ENCODE measurements at regions not wholly inside any gene's neighbourhood (a gene's known extent, or its start where the extent isn't known, plus 50 kb on each side); places are given as distances from the start of the nearest gene placed in this dataset.

DNA sequence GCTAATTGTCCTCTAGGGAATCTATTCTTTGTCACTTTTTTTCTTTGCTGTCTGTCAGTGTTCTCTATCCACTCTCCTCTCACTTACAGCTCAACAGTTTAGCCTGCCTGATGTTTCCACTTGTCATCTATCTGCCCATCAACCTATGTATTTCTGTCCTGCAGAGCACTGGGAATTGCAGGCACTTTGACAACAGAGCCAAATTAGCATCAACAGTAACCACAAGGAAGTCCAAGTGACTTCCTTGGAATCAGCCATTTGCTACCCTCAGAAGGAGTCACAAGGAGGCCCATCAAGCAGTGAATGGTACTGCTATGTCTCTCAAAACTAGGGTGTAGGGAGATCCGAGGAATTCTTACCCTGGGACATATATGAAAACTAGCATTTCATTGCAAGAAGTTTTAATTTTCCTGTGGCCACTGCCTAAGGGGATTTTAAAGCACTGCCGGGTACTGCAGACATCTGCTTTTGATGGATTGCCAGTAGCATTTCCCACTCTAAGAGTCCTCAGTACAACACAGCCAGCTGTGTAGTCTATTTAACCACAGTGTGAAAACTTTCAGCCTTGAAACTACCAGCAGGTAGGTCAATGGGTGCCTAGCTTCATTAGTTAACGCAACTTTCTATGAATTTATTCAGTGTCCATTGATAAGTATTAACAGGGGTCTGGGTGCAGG lies 898.8 kb downstream of the NTRK3 start:
- ATAC-seq (no peak), DNase-seq (ENCODE audit: low spot score) (no peak)
- intact Hi-C loops (cut with DNase I): no loop called here

DNA sequence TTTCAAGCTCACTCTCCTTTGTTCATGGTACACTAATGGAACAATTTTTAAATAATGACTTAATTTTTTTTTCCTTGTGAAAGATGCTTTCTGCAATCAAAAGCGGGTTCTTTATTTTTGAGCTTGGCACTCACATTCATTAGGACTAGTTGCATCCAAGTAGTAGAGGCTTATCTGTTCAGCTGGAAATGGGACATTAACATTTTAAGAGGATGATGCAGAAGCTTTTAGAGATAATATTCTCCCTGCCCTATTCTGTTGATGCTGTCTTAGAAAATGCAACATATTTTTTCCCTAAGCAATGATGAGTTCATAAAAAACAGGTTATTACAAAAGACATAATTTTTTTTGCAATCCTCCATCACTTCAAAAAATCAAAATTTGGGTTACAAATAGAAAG lies 900.6 kb downstream of the NTRK3 start:
- no peak for ATAC-seq
- DNase-seq (ENCODE audit: low spot score): no peak
- intact Hi-C loops (cut with DNase I): no loop called here

DNA sequence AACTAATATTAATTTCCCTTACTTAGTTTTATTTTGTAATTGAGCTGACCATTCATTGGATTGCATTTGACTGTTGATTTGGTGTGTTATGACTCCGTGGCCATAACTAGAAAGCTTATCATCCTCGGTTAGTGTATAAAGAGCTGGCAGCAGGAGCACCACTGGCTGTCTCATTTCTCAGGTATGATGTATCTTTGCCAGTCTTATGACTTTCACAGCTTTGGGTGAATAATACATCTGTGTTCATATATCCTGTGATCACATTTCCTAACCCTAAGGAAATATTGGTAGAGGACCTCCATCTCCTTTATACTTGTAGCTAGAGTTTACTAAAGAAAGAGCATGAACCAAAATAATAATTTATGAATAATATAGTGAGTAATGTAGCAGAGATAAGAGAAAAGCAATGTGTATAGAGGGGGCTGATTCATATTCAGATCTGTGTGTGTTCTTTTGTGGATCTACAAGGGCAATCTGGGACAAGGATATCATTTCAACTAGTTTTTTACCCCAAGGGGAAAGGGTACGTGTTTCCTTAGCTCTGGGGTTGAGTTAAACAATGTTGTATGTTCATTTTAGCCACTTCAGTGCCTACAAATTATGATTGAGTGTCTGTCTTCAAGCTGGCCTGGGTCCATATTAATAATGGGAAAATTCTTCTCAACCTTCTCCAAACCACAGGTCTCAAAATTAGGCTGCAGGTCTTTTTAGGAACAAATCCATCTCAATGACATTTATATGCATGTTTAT lies 901.7 kb downstream of the NTRK3 start:
- no peak for DNase-seq (ENCODE audit: low spot score)
- intact Hi-C loops (cut with DNase I): no loop called here
- ATAC-seq: no peak

DNA sequence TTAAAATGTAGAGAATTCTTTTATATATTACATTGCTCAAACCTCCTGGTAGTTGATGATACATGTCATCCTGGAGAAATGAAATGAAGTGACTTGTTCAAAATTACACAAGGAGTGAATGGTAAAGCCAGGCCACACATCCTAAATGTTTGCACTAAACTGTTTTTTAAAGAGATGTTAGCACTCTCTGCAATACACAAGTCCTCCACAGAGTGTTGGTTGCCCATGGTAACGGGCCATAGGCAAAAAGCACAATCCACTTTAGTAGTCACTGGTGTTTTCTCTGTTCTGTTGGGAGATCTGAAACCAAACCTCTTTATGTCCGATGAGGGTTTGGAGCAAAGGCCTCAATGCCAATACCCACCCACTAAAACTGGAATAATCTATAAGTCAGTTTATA lies 907.4 kb downstream of the NTRK3 start:
- intact Hi-C loops (cut with DNase I): no loop called here
- no peak for DNase-seq (ENCODE audit: low spot score)
- ATAC-seq: no peak

DNA sequence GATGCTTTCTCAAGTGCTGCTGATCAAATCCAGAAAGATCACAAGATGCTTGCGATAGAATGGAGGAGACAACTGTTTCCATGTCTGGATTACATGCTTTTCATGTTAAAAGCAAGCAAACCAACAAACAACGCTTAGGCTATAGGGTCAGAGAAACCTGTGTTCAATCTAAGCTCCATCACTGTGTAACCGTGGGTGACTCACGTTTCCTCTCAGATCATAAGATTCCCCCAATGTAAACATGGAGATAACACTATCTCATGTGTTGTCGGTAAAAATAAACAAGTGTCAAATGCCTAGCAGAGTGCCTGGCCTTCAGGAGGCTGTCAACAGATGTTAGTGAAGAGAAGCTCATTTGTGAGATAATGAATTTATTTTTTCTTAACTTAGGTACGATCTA lies 907.8 kb downstream of the NTRK3 start:
- intact Hi-C loops (cut with DNase I): no loop called here
- ATAC-seq: no peak
- DNase-seq (ENCODE audit: low spot score): no peak

DNA sequence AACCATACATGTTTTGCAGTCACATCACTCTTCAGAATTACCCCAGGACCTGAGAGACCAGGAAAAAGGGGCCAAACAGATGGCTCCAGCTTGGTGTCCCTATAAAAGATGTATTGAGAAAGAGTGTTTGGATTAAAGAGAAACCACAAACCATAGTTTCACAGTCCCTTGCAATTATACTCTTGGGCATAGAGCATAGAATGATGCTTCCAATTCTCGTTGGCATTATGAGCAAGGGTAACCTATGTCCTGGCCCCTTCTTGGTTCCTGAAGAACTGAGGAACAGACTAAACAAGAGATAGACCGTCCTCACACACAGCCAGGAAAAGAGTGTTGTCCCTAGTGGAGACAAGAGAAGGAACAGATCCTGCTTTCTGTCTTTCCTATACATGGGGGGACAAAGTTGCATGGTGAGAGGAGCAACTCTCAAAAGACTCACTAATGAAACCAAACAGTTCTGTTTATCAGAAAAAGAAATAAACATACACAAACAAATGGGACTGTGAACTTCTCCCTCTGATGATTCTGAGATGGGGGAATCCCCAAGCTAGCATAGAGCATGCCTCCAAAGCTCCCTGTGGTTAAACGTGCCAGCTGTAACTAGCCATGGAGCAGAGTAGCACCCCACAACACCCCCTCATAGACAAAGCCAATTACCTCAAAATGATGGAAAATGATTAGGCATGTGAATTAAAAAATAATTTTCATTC lies 908.6 kb downstream of the NTRK3 start:
- intact Hi-C loops (cut with DNase I): no loop called here
- DNase-seq (ENCODE audit: low spot score) (no peak), ATAC-seq (no peak)

DNA sequence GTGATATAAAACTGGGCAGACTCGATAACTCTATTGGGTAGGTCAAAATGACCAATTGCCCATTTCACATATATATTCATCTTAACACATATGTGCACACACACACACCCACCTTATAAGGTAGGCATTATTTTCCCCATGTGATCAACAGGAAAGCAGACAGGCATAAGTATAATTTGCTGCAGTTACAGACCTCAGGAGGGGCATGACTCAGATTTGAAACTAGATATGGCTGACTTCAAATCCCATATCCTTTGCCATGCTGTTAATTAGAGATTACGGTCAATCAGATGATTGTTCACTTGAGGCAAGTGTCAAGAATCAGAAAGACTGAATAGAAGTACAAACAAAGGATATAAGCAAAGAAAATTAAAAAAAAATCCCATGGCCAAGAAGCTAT lies 910.6 kb downstream of the NTRK3 start:
- intact Hi-C loops (cut with DNase I): no loop called here
- no peak for DNase-seq (ENCODE audit: low spot score)
- ATAC-seq: no peak

DNA sequence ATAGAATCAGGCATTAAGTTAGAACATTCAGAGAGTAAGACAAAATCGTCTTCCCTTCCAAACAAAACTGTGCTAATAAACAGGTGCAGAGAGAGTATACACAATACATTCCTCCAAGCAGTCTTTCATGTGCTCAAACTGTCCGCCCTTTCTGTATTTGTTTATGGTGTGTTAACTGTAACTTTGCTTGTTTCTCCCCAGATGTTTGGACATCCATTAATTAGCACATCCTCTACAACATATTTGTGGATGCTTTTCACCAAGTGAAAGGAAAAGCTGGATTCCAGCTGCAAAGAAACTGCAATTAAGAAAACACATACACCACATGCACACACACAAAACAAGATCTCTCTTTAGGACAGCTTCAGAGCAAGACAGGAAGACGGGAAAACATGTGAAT lies 912.6 kb downstream of the NTRK3 start:
- DNase-seq (ENCODE audit: low spot score): no peak
- intact Hi-C loops (cut with DNase I): no loop called here
- no peak for ATAC-seq

DNA sequence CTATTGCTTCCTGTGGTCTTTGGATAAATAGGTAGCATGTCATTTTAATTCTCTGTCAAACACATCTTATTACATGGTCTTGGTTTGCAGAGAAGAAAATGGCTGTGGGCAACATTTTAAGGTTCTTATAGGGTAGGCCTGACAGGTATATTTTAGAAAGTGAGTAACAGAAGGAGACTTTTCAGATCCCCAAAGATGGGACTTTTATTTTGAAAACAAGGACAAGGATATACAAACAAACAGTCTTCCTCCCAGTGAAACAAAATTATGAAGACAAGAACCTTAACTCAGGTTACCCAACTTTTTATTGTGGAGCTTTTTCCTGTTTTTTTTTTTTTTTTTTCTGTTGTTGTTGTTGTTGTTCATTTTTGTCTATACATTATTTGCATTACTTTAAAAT lies 916.2 kb downstream of the NTRK3 start:
- DNase-seq (ENCODE audit: low spot score) (no peak), ATAC-seq (no peak)
- intact Hi-C loops (cut with DNase I): no loop called here

DNA sequence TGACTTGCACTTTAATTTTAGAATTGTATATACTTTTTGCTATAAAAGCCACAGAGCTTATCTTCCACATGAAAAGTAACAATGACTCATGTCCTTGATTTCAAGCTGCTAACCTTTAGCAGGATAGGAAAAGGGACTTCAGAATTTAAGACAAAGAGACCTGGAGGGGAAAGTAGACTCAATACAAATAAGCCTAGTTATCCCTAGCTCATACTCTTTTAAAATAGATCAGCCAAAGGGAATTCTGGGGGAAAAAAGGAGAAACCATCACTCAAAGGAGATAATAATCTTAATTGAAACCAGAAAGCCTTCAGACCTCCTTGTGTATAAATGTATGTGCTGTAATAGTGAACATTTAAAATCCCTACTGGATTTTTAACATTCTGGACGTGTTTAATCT lies 930.3 kb downstream of the NTRK3 start:
- intact Hi-C loops (cut with DNase I): no loop called here
- no peak for ATAC-seq
- no peak for DNase-seq (ENCODE audit: low spot score)

DNA sequence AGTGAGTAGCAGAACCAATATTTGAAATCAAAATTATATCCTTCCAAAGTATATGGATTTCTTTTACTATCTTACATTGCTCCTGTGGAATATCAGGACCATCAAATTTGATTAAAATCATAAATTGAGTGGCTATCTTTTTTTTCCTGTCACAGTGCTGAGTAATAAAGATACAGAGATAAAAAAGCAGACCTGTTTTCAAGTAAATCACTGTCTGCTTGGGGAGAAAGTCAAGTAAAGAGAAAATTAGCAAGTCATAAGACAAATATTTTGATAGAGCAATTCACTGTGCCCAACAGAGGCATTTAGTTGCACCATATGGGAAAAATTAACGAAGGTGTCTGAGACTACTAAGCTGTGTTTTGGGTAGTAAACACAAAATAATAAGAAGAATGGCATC lies 933.7 kb downstream of the NTRK3 start:
- DNase-seq (ENCODE audit: low spot score) (no peak), ATAC-seq (no peak)
- intact Hi-C loops (cut with DNase I): no loop called here

DNA sequence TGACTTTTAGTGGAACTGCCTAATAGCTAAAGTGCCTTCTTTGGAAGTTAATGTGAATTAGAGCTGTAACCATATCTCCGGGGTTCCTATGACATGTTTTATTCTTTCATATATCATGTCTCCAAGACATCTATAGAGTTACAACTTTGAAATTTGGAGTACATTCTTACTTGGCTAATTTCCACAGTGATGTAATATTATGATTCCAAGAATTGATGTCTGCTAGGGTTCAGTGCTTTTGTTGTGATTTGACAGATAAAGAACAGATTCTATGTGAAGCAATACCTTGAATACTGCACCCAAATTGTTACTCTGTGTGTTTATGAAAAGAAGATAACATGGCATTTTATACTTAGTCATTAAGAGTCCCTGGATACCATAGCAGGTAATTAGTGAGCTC lies 934.3 kb downstream of the NTRK3 start:
- ATAC-seq (no peak), DNase-seq (ENCODE audit: low spot score) (no peak)
- intact Hi-C loops (cut with DNase I): no loop called here

DNA sequence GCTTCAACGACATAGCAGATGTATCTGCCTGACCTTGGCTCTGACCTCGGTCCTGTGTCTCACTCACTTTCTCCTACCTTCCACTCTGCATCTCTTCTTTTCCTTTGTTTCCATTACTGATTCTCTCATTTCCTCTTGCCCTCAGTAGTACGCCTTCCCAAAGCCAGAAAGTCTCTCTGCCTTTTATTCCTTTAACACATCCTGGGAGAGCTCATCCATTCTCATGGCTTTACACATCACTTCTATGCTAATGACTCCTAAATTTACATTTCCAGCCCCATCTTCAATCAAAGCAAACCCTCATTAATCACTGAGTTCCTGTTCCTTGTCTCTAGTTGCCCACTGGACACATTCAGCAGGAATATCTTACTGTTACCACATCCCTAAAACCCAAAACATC lies 938.6 kb downstream of the NTRK3 start:
- intact Hi-C loops (cut with DNase I): no loop called here
- no peak for DNase-seq (ENCODE audit: low spot score)
- no peak for ATAC-seq

DNA sequence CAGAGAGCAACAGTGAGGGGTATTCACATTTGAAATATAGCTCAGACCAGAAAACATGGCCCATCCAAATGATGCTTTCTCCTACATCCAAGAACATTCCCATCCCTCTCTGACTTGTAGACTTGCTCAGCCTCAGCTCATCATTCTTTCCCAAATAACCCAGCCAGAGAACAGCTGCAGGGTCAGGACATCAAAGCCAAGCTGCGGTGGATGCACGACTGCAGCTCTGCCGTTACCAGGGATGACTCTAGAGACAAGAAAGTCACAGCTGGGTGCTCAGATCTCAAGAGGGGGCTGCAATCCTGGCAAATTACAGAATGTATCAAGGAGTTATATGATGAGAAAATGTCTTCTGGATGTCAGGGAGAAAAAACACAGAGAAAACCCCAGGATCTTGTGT lies 944.3 kb downstream of the NTRK3 start:
- intact Hi-C loops (cut with DNase I): no loop called here
- ATAC-seq (no peak), DNase-seq (ENCODE audit: low spot score) (no peak)

DNA sequence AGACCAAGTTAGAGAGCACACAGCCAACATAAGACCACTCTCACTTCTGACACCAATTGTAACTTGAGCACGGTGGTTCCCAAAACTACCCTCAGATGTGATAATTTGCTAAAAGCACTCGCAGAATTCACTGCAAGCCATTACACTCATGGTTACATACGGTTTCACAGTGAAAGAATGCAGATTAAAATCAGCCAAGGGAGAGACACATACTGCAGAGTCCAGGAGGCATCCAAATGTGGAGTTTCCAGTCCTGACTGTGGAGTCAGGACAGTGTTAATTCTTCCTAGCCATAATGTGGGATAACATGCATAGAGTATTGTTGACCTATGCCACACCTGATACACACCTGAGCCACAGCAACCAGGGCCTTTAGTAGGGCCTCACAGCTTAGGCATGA lies 956.4 kb downstream of the NTRK3 start:
- ATAC-seq (no peak), DNase-seq (ENCODE audit: low spot score) (no peak)
- intact Hi-C loops (cut with DNase I): no loop called here

DNA sequence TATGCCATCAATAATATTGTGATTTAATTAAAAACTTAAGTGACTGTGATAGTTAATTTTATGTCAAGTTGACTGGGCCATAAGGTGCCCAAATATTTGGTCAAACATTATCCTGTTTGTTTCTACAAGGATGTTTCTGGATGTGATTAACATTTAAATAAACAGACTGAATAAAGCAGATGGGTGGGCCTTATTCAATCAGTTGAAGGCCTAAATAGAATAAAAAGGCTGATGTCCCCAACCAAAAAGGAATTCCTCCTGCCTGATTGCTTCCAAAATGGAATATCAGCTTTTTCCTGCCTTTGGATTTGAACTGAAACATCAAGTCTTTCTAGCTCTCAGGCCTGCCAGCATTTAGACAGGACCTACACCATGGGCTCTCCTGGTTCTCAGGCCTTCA lies 961.7 kb downstream of the NTRK3 start:
- intact Hi-C loops (cut with DNase I): no loop called here
- DNase-seq (ENCODE audit: low spot score) (no peak), ATAC-seq (no peak)

DNA sequence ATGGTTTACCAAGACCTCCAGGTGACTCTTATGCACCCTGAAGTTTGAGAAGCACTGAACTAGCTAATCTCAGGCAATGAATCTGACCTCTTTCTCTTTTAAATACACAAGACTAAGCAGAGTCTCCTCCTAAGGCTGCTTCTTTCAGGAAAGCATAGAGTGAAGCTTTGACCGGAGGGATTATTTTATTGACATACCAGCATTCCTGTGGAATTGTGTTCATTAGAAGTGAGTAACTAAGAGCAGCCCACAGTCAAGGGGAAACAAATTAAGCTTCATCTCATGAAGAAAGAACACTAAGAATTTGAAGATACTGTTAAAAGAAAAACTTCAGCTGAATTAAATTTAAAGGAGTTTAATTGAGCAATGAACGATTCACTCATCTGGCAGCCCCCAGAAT lies 963.5 kb downstream of the NTRK3 start:
- intact Hi-C loops (cut with DNase I): no loop called here
- no peak for ATAC-seq
- DNase-seq (ENCODE audit: low spot score): no peak

DNA sequence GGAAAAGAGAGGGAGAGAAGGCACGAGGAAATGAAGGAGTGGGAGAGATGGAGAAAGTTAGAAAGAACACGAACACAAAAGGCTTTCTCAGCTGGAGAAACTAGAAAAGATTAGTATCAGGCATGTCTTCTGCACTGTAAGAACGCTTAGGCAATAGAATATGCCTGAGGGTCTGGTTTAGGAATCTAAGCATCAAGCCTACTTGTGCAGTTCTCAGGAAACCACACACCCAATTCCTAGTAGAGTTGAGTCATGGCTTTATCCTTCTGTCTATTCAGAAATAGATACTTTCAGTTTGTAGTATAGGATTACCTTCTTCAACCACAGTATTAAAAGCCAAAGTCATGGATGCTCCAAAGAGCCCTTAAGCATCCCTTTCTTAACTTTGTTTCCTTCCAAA lies 969.4 kb downstream of the NTRK3 start:
- intact Hi-C loops (cut with DNase I): no loop called here
- DNase-seq (ENCODE audit: low spot score): no peak
- no peak for ATAC-seq

DNA sequence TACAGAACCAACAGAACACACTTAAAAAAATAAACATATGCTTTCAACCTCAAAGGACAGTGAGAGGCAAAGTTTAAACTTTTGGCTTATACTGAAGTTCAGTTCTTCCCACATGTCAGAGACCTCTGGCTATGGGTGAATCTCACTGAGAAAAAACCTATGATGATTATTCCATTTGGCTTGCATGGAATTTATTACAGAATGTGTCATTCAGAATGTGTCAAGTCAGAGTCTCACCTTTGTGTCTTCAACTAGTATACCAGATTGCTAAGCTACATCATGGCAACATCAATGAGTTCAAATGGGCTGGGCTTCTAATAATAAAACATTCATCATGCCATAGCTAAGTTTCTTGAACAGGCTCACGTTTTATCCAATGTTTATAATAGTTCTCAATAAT lies 987.0 kb downstream of the NTRK3 start:
- DNase-seq (ENCODE audit: low spot score): no peak
- no peak for ATAC-seq
- intact Hi-C loops (cut with DNase I): no loop called here

DNA sequence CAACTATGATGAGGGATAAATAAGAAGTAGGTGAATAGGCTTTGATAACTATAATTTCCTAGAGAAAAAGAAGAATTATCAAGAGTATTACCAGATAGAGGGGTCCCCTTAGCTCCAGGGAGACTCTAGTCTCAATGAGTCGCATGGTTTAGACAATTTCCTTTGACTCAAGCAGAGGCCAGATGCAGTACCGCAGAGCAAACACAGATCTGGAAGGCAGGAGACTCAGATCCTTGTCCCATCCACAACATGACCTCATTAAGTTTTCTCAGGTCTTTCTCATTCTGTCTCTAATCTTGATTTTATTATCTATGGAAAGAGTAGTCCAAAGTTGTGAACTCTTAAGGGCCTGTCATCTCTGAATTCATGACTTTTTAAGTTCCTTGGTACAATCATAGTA lies 987.9 kb downstream of the NTRK3 start:
- intact Hi-C loops (cut with DNase I): no loop called here
- DNase-seq (ENCODE audit: low spot score) (no peak), ATAC-seq (no peak)

DNA sequence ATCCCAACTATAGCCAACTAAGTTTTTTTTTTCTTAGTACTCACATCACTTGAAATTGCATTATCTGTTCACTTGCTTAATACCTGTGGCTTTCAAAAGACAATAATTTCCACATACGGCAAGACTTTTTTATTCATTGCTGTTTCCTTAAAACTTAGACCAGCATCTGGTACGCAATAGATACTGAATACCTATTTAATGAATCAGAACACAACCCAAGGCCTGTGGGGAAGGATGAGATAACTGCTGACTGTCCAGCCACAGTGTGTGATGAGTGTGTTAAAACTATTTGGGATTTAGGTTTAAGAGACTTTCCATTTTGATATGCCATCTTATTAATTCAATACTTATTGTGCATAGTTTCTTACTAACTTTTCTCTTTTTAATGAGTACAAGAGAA lies 988.7 kb downstream of the NTRK3 start:
- intact Hi-C loops (cut with DNase I): no loop called here
- DNase-seq (ENCODE audit: low spot score) (no peak), ATAC-seq (no peak)

All from sciatic nerve (tissue), 2 donors.